ENCODE measurements at regions not wholly inside any gene's neighbourhood (a gene's known extent, or its start where the extent isn't known, plus 50 kb on each side); places are given as distances from the start of the nearest gene placed in this dataset.
A peak's percentile ranks its signal among the peaks of the same experiment; 100 is the strongest.
"Not testable (repeated sequence)": the region's sequence is repeated elsewhere in the genome, so short reads cannot be mapped to it uniquely, and the experiment has no call there.

GRCh38 chr3:178206521-178206920 is 329.7 kb upstream of the KCNMB2 start (continued):
- no peak for TF ChIP-seq RBBP5 (IDR thresholded peaks at IDR 0.05; ENCODE audit: borderline replicate concordance, low read depth, low read length)
- no peak for TF ChIP-seq KDM5A (IDR thresholded peaks at IDR 0.05; ENCODE audit: low read length)
- no peak for TF ChIP-seq HDAC2 (IDR thresholded peaks at IDR 0.05; ENCODE audit: borderline replicate concordance in 1 of 2, low read depth in 2 of 2, low read length in 2 of 2)

GRCh38 chr3:178207161-178207560 is 329.1 kb upstream of the KCNMB2 start:
- 0 out of 2 replicates have a peak overlapping the region, but pooled peaks have one; percentile 34 for H2BK20ac ChIP-seq (ENCODE audit: low read length)
- H2BK5ac ChIP-seq (ENCODE audit: low read depth, low read length); H4K5ac ChIP-seq (ENCODE audit: insufficient read length, low read depth, low read length); H3K4me3 ChIP-seq (ENCODE audit: extremely low read depth in 1 of 4, insufficient read depth in 2 of 4, low read depth in 3 of 4, low read length in 4 of 4); H4K8ac ChIP-seq (ENCODE audit: extremely low read depth, insufficient read depth, low read length); H3K4me1 ChIP-seq (replicated peaks in 1 of 4; ENCODE audit: control insufficient read depth in 3 of 4, insufficient read depth in 4 of 4, low read length in 3 of 4); H3K79me1 ChIP-seq (ENCODE audit: low read depth, low read length); H2BK12ac ChIP-seq (ENCODE audit: low read depth, low read length); DNase-seq (ENCODE audit: low read depth in 1 of 2, low spot score in 2 of 2); FAIRE-seq; H3K14ac ChIP-seq (ENCODE audit: insufficient read length); H3K18ac ChIP-seq (ENCODE audit: extremely low read depth, low read length); H3K23ac ChIP-seq (ENCODE audit: insufficient read length); H3K27ac ChIP-seq (ENCODE audit: low read depth, low read length); H3K27me3 ChIP-seq (replicated peaks in 1 of 4; ENCODE audit: control insufficient read depth in 3 of 4, extremely low read depth in 1 of 4, insufficient read depth in 3 of 4, low read length in 3 of 4); CTCF ChIA-PET (ENCODE audit: partially characterized antibody); POLR2A ChIA-PET (ENCODE audit: partially characterized antibody); H4K91ac ChIP-seq (replicated peaks; ENCODE audit: insufficient read length, low read length); H2BK120ac ChIP-seq (replicated peaks; ENCODE audit: low read depth, low read length); H4K20me1 ChIP-seq (replicated peaks in 1 of 2; ENCODE audit: control insufficient read depth in 1 of 2, insufficient read depth in 2 of 2, low read length in 2 of 2); H3K4me2 ChIP-seq (ENCODE audit: insufficient read depth in 1 of 2, low read depth in 2 of 2, low read length in 2 of 2); H3K23me2 ChIP-seq (ENCODE audit: low read depth, low read length); H3K36me3 ChIP-seq (ENCODE audit: control insufficient read depth in 2 of 4, insufficient read depth in 4 of 4, low read length in 3 of 4); H3K9me3 ChIP-seq (ENCODE audit: insufficient read depth in 2 of 2, low read depth in 1 of 2, low read length in 1 of 2); H3K79me2 ChIP-seq (ENCODE audit: control insufficient read depth in 1 of 2, insufficient read depth in 2 of 2, low read length in 2 of 2); H3K4ac ChIP-seq (replicated peaks; ENCODE audit: insufficient read length, low read depth, low read length); H2BK15ac ChIP-seq (ENCODE audit: low read length); H3K9ac ChIP-seq (replicated peaks in 1 of 4; ENCODE audit: extremely low read depth in 1 of 4, low read depth in 3 of 4, low read length in 3 of 4); H2AFZ ChIP-seq (ENCODE audit: low read length); H2AK5ac ChIP-seq (ENCODE audit: low read depth, low read length); H3K56ac ChIP-seq (replicated peaks; ENCODE audit: insufficient read length, low read depth, low read length): not testable (repeated sequence)
- WGBS, 2 experiments (ENCODE audit: extremely low coverage in 1 of 2, insufficient coverage in 1 of 2, insufficient read length in 1 of 2, insufficient replicate concordance in 2 of 2, low coverage in 1 of 2, low lambda C conversion rate in 2 of 2, missing lambda C conversion rate in 1 of 2) = 73% methylated on average over 2 of the region's 2 CpGs; no CpG with 5 or more reads in 1 of the 2 experiments
